GM12891 (cell line): ENCODE measurements at regions not wholly inside any gene's neighbourhood (a gene's known extent, or its start where the extent isn't known, plus 50 kb on each side); places are given as distances from the start of the nearest gene placed in this dataset.

Experiments used
- PAX5 ChIP-seq: IDR thresholded peaks from 2 replicates; pipeline ENCODE4 v1.6.1; 2011; ENCODE audit warnings: low read length, moderate library complexity, mild to moderate bottlenecking; ENCODE audit not compliant: insufficient read depth, severe bottlenecking
- POLR2A ChIP-seq: IDR thresholded peaks from 2 replicates; pipeline ENCODE4 v1.6.1; 2011; ENCODE audit warnings: low read depth, low read length, control low read depth

DNA sequence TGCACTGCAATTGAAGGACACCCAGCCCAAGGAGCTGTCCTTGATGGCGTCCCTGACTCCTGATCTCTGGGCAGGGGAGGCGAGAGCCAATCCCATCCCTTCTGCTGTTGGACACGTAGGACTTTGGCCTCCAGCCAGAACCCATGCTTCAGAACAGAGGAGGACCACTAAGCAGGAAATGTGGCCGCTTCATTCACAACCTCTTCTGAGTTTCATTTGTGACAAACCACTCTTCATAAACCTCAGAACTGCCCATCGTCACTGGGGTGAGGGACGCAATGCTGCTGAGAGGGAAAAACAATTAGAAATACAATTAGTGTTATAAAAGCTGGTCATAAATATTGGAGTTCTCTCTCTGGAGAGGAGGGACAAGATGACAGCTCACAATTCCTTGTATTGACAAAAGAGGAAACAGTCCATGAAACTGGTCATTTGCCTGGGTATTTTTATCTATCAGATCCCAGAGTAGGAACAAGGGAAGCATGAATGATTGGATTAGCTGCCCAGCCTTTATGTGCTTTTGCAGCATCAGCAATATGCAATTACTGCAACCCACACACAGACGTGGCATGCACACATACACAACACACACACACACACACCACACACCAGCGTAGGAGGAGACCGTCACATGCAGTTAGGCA is 216.5 kb upstream of the CADM1 start:
- no peak for TF ChIP-seq PAX5
- TF ChIP-seq POLR2A, result no peak
